ENCODE measurements at regions not wholly inside any gene's neighbourhood (a gene's known extent, or its start where the extent isn't known, plus 50 kb on each side); places are given as distances from the start of the nearest gene placed in this dataset.
"Not testable (repeated sequence)": the region's sequence is repeated elsewhere in the genome, so short reads cannot be mapped to it uniquely, and the experiment has no call there.

DNA sequence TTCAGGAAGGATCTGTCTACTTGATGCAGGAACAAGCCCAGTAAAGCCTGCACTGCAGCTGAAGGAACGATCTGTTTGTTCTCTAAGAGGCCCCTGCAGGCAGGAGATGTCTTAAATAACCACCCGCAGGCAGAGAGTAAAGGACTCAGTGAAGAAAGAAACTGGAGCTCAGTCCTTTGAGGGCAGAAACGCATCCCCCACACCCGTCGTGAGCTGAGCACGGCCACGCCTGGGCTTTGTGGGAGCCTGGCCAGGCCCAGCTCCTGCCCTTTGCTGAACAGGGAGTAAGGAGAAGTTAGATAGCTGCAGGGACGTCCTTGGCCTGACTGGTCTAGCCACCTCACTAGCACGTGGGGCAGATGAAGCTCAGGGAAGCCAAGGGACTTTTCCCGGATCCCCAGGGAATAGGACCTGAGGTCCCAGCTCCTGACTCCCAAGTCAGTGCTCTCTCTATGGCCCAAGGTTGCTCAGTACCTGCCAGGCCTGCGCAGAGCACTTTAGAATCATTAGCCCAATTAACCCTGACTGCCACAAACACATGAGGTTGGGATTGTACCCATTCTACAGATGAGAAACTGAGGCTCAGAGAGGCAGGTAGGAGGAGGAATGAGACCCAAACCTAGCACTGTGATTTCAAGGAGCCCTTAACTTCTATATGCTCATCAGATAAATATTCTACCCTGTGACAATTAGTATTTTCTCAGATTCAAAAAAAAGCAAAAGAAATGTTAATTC lies 194.2 kb upstream of the SULF2 start:
- not testable (repeated sequence) for H3K27me3 ChIP-seq (ENCODE audit: control insufficient read depth, insufficient read depth, low read length); H3K9ac ChIP-seq (ENCODE audit: low read length); H3K36me3 ChIP-seq (ENCODE audit: control insufficient read depth, insufficient read depth, low read length); H3K4me1 ChIP-seq (ENCODE audit: control insufficient read depth, insufficient read depth, low read length); H3K4me3 ChIP-seq (ENCODE audit: low read depth, low read length); H3K27ac ChIP-seq (ENCODE audit: low read depth, low read length); H3K9me3 ChIP-seq (ENCODE audit: control insufficient read depth, insufficient read depth, low read depth, low read length)

GRCh38 chr20:47978428-47979120 lies 193.3 kb upstream of the SULF2 start:
- H3K4me3 ChIP-seq (ENCODE audit: low read depth, low read length); H3K27ac ChIP-seq (ENCODE audit: low read depth, low read length); H3K27me3 ChIP-seq (ENCODE audit: control insufficient read depth, insufficient read depth, low read length); H3K9me3 ChIP-seq (ENCODE audit: control insufficient read depth, insufficient read depth, low read depth, low read length); H3K36me3 ChIP-seq (ENCODE audit: control insufficient read depth, insufficient read depth, low read length); H3K4me1 ChIP-seq (ENCODE audit: control insufficient read depth, insufficient read depth, low read length); H3K9ac ChIP-seq (ENCODE audit: low read length): not testable (repeated sequence)

DNA sequence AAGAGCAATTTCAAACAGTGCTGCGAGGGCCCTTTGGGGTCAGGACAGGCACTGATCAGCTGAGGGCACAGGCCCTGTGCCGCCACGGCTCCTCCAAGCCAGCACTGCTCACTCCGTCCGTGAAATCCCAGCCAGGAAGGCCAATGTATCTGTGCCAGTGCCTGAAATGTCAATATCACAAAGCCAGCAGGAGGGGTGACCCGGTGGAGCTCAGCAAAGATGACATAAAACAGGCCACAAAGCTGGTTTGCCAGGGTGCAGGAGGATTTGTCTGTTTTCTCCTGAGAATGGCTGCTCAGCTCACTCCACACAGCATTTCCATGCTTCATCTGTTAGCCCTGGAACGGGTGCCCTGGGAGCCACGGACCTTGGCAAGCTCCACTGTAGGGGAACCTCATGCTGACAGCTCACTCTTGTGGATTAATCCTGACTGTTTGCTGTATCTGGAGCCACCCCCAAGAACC lies 192.5 kb upstream of the SULF2 start:
- not testable (repeated sequence) for H3K27me3 ChIP-seq (ENCODE audit: control insufficient read depth, insufficient read depth, low read length); H3K36me3 ChIP-seq (ENCODE audit: control insufficient read depth, insufficient read depth, low read length); H3K9me3 ChIP-seq (ENCODE audit: control insufficient read depth, insufficient read depth, low read depth, low read length); H3K4me3 ChIP-seq (ENCODE audit: low read depth, low read length); H3K9ac ChIP-seq (ENCODE audit: low read length); H3K27ac ChIP-seq (ENCODE audit: low read depth, low read length)
- peaks cover 17% of the 10 kb centered on the region for H3K4me1 ChIP-seq (ENCODE audit: control insufficient read depth, insufficient read depth, low read length)

- peaks cover 23% of the 10 kb centered on the region for H3K4me1 ChIP-seq (ENCODE audit: control insufficient read depth, insufficient read depth, low read length)
- H3K27me3 ChIP-seq (ENCODE audit: control insufficient read depth, insufficient read depth, low read length); H3K9me3 ChIP-seq (ENCODE audit: control insufficient read depth, insufficient read depth, low read depth, low read length); H3K36me3 ChIP-seq (ENCODE audit: control insufficient read depth, insufficient read depth, low read length); H3K27ac ChIP-seq (ENCODE audit: low read depth, low read length); H3K9ac ChIP-seq (ENCODE audit: low read length); H3K4me3 ChIP-seq (ENCODE audit: low read depth, low read length): not testable (repeated sequence)
These were observed 191.9 kb upstream of the SULF2 start for GRCh38 chr20:47977017-47977788.

- H3K4me1 ChIP-seq (ENCODE audit: control insufficient read depth, insufficient read depth, low read length) = peaks cover 52% of the 10 kb centered on the region
- H3K36me3 ChIP-seq (ENCODE audit: control insufficient read depth, insufficient read depth, low read length) = no peaks in the 10 kb centered on the region
- no peaks in the 10 kb centered on the region for H3K9me3 ChIP-seq (ENCODE audit: control insufficient read depth, insufficient read depth, low read depth, low read length)
- H3K4me3 ChIP-seq (ENCODE audit: low read depth, low read length) = no peak overlapping the region
- no peak overlapping the region for H3K9ac ChIP-seq (ENCODE audit: low read length)
- no peak overlapping the region for H3K27ac ChIP-seq (ENCODE audit: low read depth, low read length)
- H3K27me3 ChIP-seq (ENCODE audit: control insufficient read depth, insufficient read depth, low read length) = no peaks in the 10 kb centered on the region
These were observed 189.1 kb upstream of the SULF2 start for GRCh38 chr20:47974234-47974878.

GRCh38 chr20:47973519-47974233 lies 188.4 kb upstream of the SULF2 start:
- H3K9ac ChIP-seq (ENCODE audit: low read length) = peak overlapping the region; percentile 48
- no peaks in the 10 kb centered on the region for H3K9me3 ChIP-seq (ENCODE audit: control insufficient read depth, insufficient read depth, low read depth, low read length)
- no peak overlapping the region; the same call in 1 of the 2 replicates for H3K27ac ChIP-seq (ENCODE audit: low read depth, low read length)
- H3K27me3 ChIP-seq (ENCODE audit: control insufficient read depth, insufficient read depth, low read length) = no peaks in the 10 kb centered on the region
- H3K4me1 ChIP-seq (ENCODE audit: control insufficient read depth, insufficient read depth, low read length) = peaks cover 52% of the 10 kb centered on the region
- no peak overlapping the region for H3K4me3 ChIP-seq (ENCODE audit: low read depth, low read length)
- no peaks in the 10 kb centered on the region for H3K36me3 ChIP-seq (ENCODE audit: control insufficient read depth, insufficient read depth, low read length)

- H3K4me1 ChIP-seq (ENCODE audit: control insufficient read depth, insufficient read depth, low read length) = peaks cover 52% of the 10 kb centered on the region
- H3K9me3 ChIP-seq (ENCODE audit: control insufficient read depth, insufficient read depth, low read depth, low read length) = no peaks in the 10 kb centered on the region
- H3K4me3 ChIP-seq (ENCODE audit: low read depth, low read length) = peak overlapping the region; percentile 8; the same call in 1 of the 2 replicates
- H3K27me3 ChIP-seq (ENCODE audit: control insufficient read depth, insufficient read depth, low read length) = no peaks in the 10 kb centered on the region
- peak overlapping the region; percentile 10; the same call in 1 of the 2 replicates for H3K27ac ChIP-seq (ENCODE audit: low read depth, low read length)
- H3K9ac ChIP-seq (ENCODE audit: low read length) = no peak overlapping the region
- no peaks in the 10 kb centered on the region for H3K36me3 ChIP-seq (ENCODE audit: control insufficient read depth, insufficient read depth, low read length)
These were observed 187.6 kb upstream of the SULF2 start for GRCh38 chr20:47972916-47973309.

- not testable (repeated sequence) for H3K9ac ChIP-seq (ENCODE audit: low read length); H3K36me3 ChIP-seq (ENCODE audit: control insufficient read depth, insufficient read depth, low read length); H3K9me3 ChIP-seq (ENCODE audit: control insufficient read depth, insufficient read depth, low read depth, low read length); H3K27me3 ChIP-seq (ENCODE audit: control insufficient read depth, insufficient read depth, low read length)
- H3K4me1 ChIP-seq (ENCODE audit: control insufficient read depth, insufficient read depth, low read length) = peaks cover 52% of the 10 kb centered on the region
- H3K4me3 ChIP-seq (ENCODE audit: low read depth, low read length) = peak overlapping the region; percentile 8; the same call in 1 of the 2 replicates
- H3K27ac ChIP-seq (ENCODE audit: low read depth, low read length) = peak overlapping the region; percentile 10; the same call in 1 of the 2 replicates
These were observed 187.1 kb upstream of the SULF2 start for GRCh38 chr20:47972297-47972915.

GRCh38 chr20:47971058-47971791 lies 185.9 kb upstream of the SULF2 start:
- H3K36me3 ChIP-seq (ENCODE audit: control insufficient read depth, insufficient read depth, low read length) = no peaks in the 10 kb centered on the region
- H3K9ac ChIP-seq (ENCODE audit: low read length) = no peak overlapping the region
- no peaks in the 10 kb centered on the region for H3K27me3 ChIP-seq (ENCODE audit: control insufficient read depth, insufficient read depth, low read length)
- H3K9me3 ChIP-seq (ENCODE audit: control insufficient read depth, insufficient read depth, low read depth, low read length) = no peaks in the 10 kb centered on the region
- H3K27ac ChIP-seq (ENCODE audit: low read depth, low read length) = no peak overlapping the region
- H3K4me3 ChIP-seq (ENCODE audit: low read depth, low read length) = no peak overlapping the region
- H3K4me1 ChIP-seq (ENCODE audit: control insufficient read depth, insufficient read depth, low read length) = peaks cover 52% of the 10 kb centered on the region
